Endothelial cell of hepatic sinusoid (primary cell): ENCODE measurements at regions not wholly inside any gene's neighbourhood (a gene's known extent, or its start where the extent isn't known, plus 50 kb on each side); places are given as distances from the start of the nearest gene placed in this dataset.

Experiments
- in situ Hi-C: cut with HindIII; loops from 2 replicates; pipeline ENCODE4 v1.10.0; 2017; ENCODE audit warnings: low sequenced_read_pairs

GRCh38 chr16:6032438-6032837 is 934.8 kb upstream of the EEF2KMT start:
- in situ Hi-C loops: no loop called here

GRCh38 chr16:6031567-6031966 is 934.0 kb upstream of the EEF2KMT start:
- in situ Hi-C loops: no loop called here

GRCh38 chr16:6031102-6031501 is 933.5 kb upstream of the EEF2KMT start:
- in situ Hi-C loops: no loop called here

DNA sequence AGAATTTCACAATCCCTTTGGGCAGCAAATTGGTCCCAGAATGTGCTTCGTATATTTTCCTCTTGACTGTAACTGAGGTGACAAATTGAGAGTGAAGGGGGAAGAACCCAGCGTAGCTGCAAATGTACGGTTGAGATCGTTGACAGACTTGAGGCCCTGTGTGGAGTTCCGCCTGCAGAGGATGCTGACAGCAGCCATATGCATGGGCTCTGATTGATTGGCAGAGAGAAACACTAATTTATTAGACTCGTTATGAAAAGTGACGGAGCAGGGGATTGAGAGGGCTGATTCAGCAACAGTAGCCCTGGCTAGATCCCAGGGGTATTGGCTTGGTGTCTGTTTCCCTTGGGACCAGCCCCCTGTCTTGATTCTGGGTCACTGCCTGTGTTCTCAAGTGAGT is 930.1 kb upstream of the EEF2KMT start:
- in situ Hi-C loops: no loop called here

GRCh38 chr16:6023449-6023848 is 925.9 kb upstream of the EEF2KMT start:
- in situ Hi-C loops: no loop called here

DNA sequence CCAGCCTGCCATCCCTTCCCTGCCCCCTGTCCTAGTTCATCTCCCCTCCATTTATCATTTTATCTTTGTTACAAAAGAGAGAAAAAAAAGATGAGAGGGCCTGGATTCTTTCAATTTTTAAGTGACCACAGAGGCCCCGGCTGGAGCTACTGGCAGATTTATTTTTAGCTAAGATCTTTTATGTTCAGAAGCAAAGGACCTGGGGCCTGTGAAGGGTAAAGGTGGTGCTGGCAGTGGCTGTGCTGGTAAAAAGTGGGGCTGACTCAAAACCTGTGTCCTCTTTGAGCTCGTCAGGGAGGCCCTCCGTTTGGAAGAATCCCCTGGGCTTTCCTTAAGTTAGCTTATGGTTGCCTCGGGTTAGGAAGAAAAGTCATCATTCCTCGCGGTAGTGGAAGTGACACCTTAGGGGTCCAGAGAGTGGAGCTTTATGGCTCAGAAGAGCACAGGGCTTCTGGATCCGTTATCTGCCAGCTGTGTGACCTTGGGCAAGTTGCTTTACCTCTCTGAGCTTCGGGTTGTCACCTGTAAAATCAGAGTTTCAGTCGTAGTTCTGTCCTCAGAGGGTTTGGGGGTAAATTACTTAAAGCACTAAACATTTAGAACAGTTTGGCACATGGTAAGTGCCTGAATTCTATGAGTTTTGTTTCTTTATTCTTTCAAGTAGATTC is 923.8 kb upstream of the EEF2KMT start:
- in situ Hi-C loops: no loop called here

DNA sequence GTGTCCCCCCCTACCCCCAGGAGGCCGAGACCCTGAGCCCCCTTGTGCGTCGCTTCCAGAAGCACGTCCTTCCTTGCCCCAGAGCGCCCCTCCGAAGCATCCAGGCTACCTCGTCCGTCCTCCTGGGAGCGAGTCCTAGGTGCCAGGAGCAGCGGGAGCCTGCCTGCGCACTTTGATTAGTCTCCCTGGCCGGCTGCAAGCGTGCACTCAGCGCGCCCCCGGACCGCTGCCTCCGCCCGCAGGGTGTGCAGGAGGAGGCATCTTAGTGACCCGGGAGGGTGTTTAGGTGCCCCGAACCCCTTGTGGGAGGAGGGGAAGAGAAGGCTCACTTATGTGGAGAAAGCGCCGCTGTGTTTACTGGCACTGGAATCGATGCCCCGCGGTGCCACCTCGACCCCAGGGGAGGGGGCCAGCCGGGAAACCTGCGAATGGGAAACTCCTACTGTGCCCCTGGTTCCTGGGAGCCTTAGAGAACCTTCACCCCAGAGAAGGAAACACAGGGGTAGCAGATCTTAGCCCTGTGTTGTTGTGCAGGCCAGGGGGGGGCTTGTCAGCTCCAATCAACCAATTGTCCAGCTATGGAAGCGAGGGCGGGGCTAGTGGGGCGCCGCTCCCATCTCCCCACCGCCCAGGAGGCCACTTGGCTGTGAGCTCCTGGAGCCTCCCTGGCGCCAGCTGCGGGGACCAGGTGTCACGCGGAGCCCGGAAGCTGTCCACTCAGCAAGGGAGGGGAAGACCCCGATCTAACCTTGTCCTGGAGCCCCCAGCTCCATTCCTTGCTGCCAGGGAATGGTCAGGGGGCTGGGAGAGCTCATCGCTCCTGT is 922.8 kb upstream of the EEF2KMT start:
- in situ Hi-C loops: no loop called here

GRCh38 chr16:6019490-6019991 is 921.9 kb upstream of the EEF2KMT start:
- in situ Hi-C loops: no loop called here

- in situ Hi-C loops: no loop called here
Measured at GRCh38 chr16:6018848-6019489, 921.4 kb upstream of the EEF2KMT start.

DNA sequence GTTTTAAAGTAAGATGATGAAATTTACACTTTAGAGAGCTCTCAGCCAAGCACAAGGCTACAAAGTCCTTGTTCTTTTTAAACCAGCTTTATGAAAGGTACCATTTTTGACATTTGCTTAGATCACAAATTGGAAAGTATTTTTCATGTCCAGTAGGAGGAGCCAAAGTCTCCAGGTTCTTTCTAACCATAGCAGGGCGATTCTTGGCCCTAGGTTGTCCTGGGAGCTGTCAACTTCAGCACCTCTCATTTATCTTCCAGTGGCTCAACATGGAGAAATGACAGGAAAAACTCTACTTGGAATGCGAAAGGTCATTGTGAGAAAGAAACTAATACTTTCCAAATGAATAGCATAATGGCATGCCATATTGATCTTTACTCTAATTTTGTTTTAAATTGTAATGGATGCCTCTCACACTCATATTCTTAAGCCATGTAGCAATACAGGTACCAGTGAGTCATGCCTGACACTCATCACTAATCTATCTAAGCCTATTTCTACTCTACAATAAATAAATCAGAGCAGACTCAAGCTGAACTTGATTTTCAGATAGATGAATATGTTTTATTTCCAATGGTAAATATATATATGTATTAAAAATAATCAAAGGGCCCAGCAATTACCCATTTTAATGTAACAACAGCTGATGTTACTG is 919.1 kb upstream of the EEF2KMT start:
- in situ Hi-C loops: no loop called here

GRCh38 chr16:6012716-6013115 is 915.1 kb upstream of the EEF2KMT start:
- in situ Hi-C loops: no loop called here

GRCh38 chr16:6009151-6009550 is 911.6 kb upstream of the EEF2KMT start:
- in situ Hi-C loops: no loop called here

DNA sequence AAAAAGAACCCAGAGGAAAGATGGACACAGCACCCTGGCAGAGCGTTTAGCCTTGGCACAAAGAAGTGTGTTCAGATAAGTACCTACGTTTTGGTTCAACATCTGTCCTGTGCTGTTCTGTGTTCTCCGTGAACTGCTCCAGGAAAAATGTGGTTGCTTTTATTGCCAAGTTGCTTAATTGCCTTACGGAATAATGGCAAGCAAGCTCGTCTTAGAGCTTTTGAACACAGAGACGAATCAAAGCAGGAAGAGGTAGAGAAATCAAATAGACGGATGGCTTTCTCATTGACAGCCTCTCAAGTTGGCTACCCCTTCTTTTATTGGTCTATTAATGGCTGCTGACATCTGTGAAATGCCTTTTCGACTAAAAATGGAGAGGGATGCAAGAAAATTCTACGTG is 911.1 kb upstream of the EEF2KMT start:
- in situ Hi-C loops: no loop called here

- in situ Hi-C loops: no loop called here
Measured at GRCh38 chr16:5993356-5993755, 895.8 kb upstream of the EEF2KMT start.

- in situ Hi-C loops: no loop called here
Measured at GRCh38 chr16:5982979-5983378, 885.4 kb upstream of the EEF2KMT start.

GRCh38 chr16:5979905-5980550 is 882.4 kb upstream of the EEF2KMT start:
- in situ Hi-C loops: no loop called here

DNA sequence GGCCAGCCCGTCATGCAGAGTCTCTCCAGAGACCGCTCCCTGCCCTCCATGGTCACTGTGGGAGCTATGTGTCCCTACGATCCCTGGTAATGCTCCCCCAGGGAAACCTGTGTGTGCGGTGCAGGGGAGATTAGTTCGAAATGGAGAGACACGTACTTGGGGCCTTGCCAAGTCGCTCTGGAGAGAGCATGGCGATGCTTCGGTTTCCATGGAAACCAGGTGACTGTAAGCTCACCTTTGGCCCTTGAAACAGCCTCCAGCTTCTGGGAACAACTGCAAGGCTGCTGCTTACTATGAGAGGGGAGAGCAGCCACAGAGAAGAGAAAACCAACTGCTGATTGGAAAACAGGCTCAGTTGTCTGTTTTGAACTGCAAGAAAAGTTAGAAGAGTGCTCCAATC is 879.7 kb upstream of the EEF2KMT start:
- in situ Hi-C loops: no loop called here

DNA sequence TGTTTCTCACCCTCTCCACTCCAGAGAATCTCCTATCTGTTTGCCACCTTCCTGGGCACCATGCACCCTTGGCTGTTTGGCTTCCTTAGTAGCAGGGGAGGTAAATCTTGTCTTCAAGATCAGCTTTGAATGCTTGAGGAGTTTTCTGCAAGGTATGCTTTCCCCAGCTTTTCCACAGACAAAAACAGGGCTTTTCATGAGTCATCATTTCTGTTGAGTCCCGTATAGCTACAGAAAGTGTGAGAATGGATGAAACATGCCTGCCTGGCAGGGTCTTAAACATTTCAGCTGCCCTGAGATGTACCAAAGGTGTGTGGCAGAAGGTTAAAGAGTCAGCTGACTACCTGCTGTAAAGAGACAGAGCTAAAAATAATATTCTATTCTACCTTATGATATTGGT is 875.2 kb upstream of the EEF2KMT start:
- in situ Hi-C loops: no loop called here

DNA sequence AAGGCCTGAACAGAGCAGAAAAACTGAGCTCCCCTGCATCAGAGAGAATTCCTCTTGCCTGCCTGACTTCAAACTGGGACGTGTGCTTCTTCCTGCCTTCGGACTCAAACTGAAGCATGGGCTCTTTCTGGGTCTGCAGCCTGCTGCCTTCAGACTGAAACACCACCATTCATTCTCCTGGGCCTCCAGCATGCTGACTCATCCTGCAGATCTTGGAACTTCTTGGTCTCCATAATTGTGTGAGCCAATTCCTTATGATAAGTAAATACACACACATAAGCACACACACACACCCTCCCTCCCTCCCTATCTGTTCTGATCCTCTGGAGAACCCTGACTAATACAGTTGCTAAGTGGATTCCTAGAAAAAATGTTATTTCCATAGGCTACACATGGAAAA is 874.3 kb upstream of the EEF2KMT start:
- in situ Hi-C loops: no loop called here

- in situ Hi-C loops: no loop called here
Measured at GRCh38 chr16:5971106-5971505, 873.5 kb upstream of the EEF2KMT start.

GRCh38 chr16:5966004-5966403 is 868.4 kb upstream of the EEF2KMT start:
- in situ Hi-C loops: no loop called here
